ENCODE measurements at regions not wholly inside any gene's neighbourhood (a gene's known extent, or its start where the extent isn't known, plus 50 kb on each side); places are given as distances from the start of the nearest gene placed in this dataset.

DNA sequence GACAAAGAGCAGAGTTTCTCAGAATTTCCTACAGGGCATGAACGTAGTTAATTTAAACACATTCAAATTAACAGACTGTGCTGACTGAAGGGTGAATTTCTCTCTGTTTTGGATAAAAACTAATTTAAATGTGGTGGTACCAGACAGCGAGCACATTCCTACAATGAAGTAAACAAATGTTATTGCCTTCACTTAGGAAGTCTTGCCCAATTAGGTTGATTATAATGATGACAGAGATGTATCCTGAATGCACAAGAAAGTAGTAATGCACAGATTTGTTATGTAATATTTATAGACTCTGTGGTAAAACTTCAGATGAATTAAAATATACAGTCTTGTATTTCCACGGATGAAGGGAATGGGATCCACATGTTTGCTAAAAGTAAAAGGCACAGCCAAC, 507.2 kb downstream of the EPHA4 start:
- CTCF ChIA-PET: no interaction called here
- Mint-ChIP-seq H3K27ac (ENCODE audit: low read depth, unreplicated experiment) (no peak overlapping the region), H3K27me3 (ENCODE audit: insufficient read depth, unreplicated experiment) (no peaks in the 10 kb centered on the region), H3K36me3 (ENCODE audit: insufficient read depth, unreplicated experiment) (peaks cover 6% of the 10 kb centered on the region), H3K4me1 (ENCODE audit: insufficient read depth, unreplicated experiment) (no peaks in the 10 kb centered on the region), H3K9me3 (ENCODE audit: unreplicated experiment) (no peaks in the 10 kb centered on the region), H3K4me3 (ENCODE audit: unreplicated experiment) (no peak overlapping the region)
- TF ChIP-seq, protein P1, sequence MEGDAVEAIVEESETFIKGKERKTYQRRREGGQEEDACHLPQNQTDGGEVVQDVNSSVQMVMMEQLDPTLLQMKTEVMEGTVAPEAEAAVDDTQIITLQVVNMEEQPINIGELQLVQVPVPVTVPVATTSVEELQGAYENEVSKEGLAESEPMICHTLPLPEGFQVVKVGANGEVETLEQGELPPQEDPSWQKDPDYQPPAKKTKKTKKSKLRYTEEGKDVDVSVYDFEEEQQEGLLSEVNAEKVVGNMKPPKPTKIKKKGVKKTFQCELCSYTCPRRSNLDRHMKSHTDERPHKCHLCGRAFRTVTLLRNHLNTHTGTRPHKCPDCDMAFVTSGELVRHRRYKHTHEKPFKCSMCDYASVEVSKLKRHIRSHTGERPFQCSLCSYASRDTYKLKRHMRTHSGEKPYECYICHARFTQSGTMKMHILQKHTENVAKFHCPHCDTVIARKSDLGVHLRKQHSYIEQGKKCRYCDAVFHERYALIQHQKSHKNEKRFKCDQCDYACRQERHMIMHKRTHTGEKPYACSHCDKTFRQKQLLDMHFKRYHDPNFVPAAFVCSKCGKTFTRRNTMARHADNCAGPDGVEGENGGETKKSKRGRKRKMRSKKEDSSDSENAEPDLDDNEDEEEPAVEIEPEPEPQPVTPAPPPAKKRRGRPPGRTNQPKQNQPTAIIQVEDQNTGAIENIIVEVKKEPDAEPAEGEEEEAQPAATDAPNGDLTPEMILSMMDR (IDR thresholded peaks at IDR 0.05; ENCODE audit: unreplicated experiment): no peak
- DNase-seq (ENCODE audit: unreplicated experiment): no peak
- intact Hi-C loops (cut with micrococcal nuclease): no loop called here
- no TSS peak for BruUV-seq (replicated peaks)
- POLR2A ChIA-PET: no interaction called here

DNA sequence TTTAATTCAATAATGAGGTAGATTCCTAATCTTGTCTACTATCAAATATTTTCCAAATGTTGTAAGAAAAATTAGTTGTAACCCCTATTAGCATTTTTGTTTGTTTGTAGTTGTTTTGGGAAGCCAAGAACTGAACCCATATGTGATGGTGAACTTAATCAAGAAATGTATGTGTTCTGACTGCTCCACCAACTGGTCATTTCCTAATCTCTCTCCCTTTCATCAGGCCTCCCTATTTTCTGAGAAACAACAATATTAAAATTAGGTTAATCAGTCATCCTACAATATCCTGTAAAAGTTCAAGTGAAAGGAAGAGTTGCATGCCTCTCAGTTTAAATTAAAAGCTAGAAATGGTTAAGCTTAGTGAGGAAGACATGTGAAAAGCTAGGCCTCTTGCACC, 504.0 kb downstream of the EPHA4 start:
- Mint-ChIP-seq H3K27me3 (ENCODE audit: insufficient read depth, unreplicated experiment) (no peaks in the 10 kb centered on the region), H3K4me3 (ENCODE audit: unreplicated experiment) (no peak overlapping the region), H3K9me3 (ENCODE audit: unreplicated experiment) (peaks cover 18% of the 10 kb centered on the region), H3K36me3 (ENCODE audit: insufficient read depth, unreplicated experiment) (peaks cover 6% of the 10 kb centered on the region), H3K4me1 (ENCODE audit: insufficient read depth, unreplicated experiment) (no peaks in the 10 kb centered on the region), H3K27ac (ENCODE audit: low read depth, unreplicated experiment) (no peak overlapping the region)
- DNase-seq (ENCODE audit: unreplicated experiment): no peak
- intact Hi-C loops (cut with micrococcal nuclease): loop anchor here (1.0 kb wide), 1 partner anchor 381 kb away; no protein-coding TSS in a partner anchor
- CTCF ChIA-PET: interaction anchor here (0.6 to 0.9 kb wide), 2 partner anchors 374 to 770 kb away, joined by 3 read pairs; no protein-coding TSS in a partner anchor
- POLR2A ChIA-PET: interaction anchor here (0.6 kb wide), 1 partner anchor 25 kb away, joined by 3 read pairs; no protein-coding TSS in a partner anchor
- TF ChIP-seq, protein P1 (IDR thresholded peaks at IDR 0.05; ENCODE audit: unreplicated experiment): no peak
- no TSS peak for BruUV-seq (replicated peaks)

DNA sequence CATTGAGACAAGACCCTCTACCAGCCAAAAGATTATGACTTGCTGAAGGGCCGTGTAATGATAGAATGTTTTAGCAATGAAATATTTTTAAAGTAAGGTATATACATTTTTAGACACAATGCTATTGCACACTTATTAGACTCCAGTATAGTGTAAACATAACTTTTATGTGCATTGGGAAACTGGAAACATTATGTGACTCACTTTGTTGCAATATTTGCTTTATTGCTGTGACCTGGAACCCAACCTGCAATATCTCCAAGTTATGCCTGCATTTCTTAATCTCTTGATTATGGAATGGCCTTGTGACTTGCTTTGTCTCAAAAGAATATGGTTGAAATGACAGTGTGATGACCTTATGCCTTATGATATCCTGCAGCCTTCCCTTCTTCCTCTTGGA, 502.0 kb downstream of the EPHA4 start:
- Mint-ChIP-seq H3K27me3 (ENCODE audit: insufficient read depth, unreplicated experiment) (no peaks in the 10 kb centered on the region), H3K4me3 (ENCODE audit: unreplicated experiment) (no peak overlapping the region), H3K36me3 (ENCODE audit: insufficient read depth, unreplicated experiment) (peaks cover 6% of the 10 kb centered on the region), H3K4me1 (ENCODE audit: insufficient read depth, unreplicated experiment) (no peaks in the 10 kb centered on the region), H3K9me3 (ENCODE audit: unreplicated experiment) (peaks cover 18% of the 10 kb centered on the region), H3K27ac (ENCODE audit: low read depth, unreplicated experiment) (no peak overlapping the region)
- POLR2A ChIA-PET: no interaction called here
- CTCF ChIA-PET: no interaction called here
- TF ChIP-seq, protein P1 (IDR thresholded peaks at IDR 0.05; ENCODE audit: unreplicated experiment): no peak
- intact Hi-C loops (cut with micrococcal nuclease): no loop called here
- BruUV-seq (replicated peaks): no TSS peak
- DNase-seq (ENCODE audit: unreplicated experiment): no peak

DNA sequence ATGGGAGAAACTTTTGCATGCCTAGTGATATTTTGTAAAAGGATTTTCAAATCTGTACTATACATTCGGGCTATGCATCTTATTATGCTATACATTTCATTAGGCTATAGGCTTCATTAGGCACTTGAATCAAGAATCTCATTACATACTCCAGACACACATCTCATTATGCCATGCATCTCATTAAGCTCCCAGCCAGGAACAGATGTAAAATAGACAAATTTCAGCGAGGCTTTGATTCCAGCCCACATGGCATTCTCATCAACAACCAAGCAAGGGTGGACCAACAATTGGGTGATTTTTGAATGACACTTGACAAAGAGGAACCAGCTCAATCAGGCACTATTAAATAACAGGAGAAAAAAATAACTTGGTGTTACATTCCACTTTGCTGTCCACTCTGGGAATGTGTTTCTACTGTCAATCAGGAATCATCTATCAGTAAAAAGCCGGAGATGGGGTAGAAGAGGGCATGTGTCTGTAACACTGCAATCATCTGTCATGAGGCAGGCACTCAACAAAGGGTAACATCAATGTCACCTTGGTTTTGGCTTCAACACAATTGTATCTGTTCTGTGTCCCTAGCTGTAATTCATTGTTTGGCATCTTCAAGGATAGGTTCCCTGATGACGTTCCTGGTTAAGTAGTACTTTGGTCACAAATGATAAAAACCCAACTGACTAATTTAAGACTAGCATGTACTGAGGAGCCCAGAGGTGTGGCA, 498.6 kb downstream of the EPHA4 start:
- ChIA-PET CTCF (interaction anchor here (0.9 kb wide), 1 partner anchor 500 kb away, joined by 4 read pairs; no protein-coding TSS in a partner anchor), POLR2A (interaction anchor here (0.6 kb wide), 1 partner anchor 12 kb away, joined by 4 read pairs; no protein-coding TSS in a partner anchor)
- no TSS peak for BruUV-seq (replicated peaks)
- no peak for DNase-seq (ENCODE audit: unreplicated experiment)
- Mint-ChIP-seq H3K4me3 (ENCODE audit: unreplicated experiment) (no peak overlapping the region), H3K4me1 (ENCODE audit: insufficient read depth, unreplicated experiment) (no peaks in the 10 kb centered on the region), H3K27ac (ENCODE audit: low read depth, unreplicated experiment) (no peak overlapping the region), H3K36me3 (ENCODE audit: insufficient read depth, unreplicated experiment) (peaks cover 6% of the 10 kb centered on the region), H3K27me3 (ENCODE audit: insufficient read depth, unreplicated experiment) (no peaks in the 10 kb centered on the region), H3K9me3 (ENCODE audit: unreplicated experiment) (peaks cover 18% of the 10 kb centered on the region)
- TF ChIP-seq, protein P1 (IDR thresholded peaks at IDR 0.05; ENCODE audit: unreplicated experiment): no peak
- intact Hi-C loops (cut with micrococcal nuclease): no loop called here
